ENCODE measurements at regions not wholly inside any gene's neighbourhood (a gene's known extent, or its start where the extent isn't known, plus 50 kb on each side); places are given as distances from the start of the nearest gene placed in this dataset.

DNA sequence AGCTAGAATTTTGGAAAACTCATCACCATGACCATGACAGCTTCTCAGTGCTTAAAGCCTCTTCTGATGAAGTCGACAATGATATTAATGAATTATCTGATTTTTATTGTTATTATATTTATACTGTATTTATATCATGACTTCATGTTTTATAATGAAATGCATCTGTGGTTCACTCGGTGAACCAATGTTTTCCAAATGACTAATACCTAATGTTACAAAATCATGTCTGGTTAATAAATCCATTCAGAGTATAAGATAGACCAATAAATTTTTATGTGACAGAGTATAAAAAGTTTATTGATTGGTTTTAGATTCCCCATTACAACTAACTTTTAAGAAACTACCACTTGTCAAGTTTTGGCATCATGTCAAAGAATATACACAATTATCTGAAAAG, 416.5 kb downstream of the MLLT3 start:
- H3K36me3 ChIP-seq (ENCODE audit: insufficient read depth in 1 of 2, low read depth in 1 of 2): no peaks in the 10 kb centered on the region
- no peak for ATAC-seq
- 77 to 95% (median 81%) methylated on average over 2 of the region's 2 CpGs for WGBS, 3 donors
- H3K4me1 ChIP-seq: no peaks in the 10 kb centered on the region
- no peaks in the 10 kb centered on the region for H3K27me3 ChIP-seq (ENCODE audit: insufficient read depth in 3 of 3, low read length in 2 of 3)
- no peak overlapping the region for H3K27ac ChIP-seq
- TF ChIP-seq, protein P1, sequence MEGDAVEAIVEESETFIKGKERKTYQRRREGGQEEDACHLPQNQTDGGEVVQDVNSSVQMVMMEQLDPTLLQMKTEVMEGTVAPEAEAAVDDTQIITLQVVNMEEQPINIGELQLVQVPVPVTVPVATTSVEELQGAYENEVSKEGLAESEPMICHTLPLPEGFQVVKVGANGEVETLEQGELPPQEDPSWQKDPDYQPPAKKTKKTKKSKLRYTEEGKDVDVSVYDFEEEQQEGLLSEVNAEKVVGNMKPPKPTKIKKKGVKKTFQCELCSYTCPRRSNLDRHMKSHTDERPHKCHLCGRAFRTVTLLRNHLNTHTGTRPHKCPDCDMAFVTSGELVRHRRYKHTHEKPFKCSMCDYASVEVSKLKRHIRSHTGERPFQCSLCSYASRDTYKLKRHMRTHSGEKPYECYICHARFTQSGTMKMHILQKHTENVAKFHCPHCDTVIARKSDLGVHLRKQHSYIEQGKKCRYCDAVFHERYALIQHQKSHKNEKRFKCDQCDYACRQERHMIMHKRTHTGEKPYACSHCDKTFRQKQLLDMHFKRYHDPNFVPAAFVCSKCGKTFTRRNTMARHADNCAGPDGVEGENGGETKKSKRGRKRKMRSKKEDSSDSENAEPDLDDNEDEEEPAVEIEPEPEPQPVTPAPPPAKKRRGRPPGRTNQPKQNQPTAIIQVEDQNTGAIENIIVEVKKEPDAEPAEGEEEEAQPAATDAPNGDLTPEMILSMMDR (IDR thresholded peaks at IDR 0.05): no peak
- intact Hi-C loops (cut with DNase I): no loop called here
- no peak overlapping the region for H3K4me3 ChIP-seq
- no peaks in the 10 kb centered on the region for H3K9me3 ChIP-seq
- no peak for DNase-seq

DNA sequence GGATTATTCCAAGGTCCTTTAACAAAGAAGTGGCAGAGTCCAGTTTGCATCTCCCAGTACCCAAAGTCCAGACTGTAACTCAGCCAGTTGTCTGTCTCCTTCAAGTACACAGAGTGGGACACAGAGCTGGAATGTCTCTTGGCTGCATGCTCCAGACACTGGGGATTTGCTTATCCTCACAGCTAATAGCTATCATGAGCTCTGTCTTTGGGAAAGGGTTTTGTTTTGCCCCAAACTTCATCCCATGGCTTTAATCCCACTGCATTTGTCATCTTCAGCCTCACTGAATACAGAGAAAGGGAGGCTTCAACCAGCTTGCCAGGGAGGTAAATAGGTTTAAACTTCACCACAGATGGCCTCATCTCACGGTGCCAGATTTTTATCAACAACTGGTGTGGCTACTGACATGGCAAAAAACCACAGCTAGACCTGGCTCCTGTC, 412.2 kb upstream of the SLC24A2 start:
- 14 to 29% (median 14%) methylated on average over 1 of the region's 1 CpG for WGBS, 3 donors
- Histone ChIP-seq H3K36me3 (ENCODE audit: insufficient read depth in 1 of 2, low read depth in 1 of 2) (no peaks in the 10 kb centered on the region), H3K4me1 (no peaks in the 10 kb centered on the region), H3K4me3 (no peak overlapping the region), H3K27ac (no peak overlapping the region), H3K27me3 (ENCODE audit: insufficient read depth in 3 of 3, low read length in 2 of 3) (no peaks in the 10 kb centered on the region), H3K9me3 (no peaks in the 10 kb centered on the region)
- intact Hi-C loops (cut with DNase I): no loop called here
- DNase-seq: no peak
- no peak for ATAC-seq
- TF ChIP-seq, protein P1 (IDR thresholded peaks at IDR 0.05): no peak

DNA sequence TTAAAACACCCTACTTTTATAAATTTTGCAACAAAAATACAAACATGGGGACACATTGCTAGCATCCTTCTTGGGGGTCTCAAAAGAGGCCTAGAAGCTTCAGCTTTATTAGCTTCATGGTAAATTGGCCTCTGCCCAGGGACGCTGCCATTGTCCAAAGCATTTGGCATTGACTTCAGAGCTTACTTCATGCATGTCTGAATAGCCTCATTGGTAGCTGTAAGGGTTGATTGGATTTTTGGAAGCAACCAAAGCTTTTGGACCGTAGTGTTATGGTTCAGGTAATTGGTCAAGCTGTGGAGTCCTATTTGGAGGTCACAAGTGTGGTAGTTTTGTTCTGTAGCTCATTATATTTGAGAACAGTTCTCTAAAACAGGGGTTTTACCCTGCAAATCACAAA, 411.7 kb upstream of the SLC24A2 start:
- Histone ChIP-seq H3K9me3 (no peaks in the 10 kb centered on the region), H3K27me3 (ENCODE audit: insufficient read depth in 3 of 3, low read length in 2 of 3) (no peaks in the 10 kb centered on the region), H3K4me3 (no peak overlapping the region), H3K4me1 (no peaks in the 10 kb centered on the region), H3K27ac (no peak overlapping the region), H3K36me3 (ENCODE audit: insufficient read depth in 1 of 2, low read depth in 1 of 2) (no peaks in the 10 kb centered on the region)
- intact Hi-C loops (cut with DNase I): no loop called here
- no peak for ATAC-seq
- TF ChIP-seq, protein P1 (IDR thresholded peaks at IDR 0.05): no peak
- 28 to 36% (median 29%) methylated on average over 2 of the region's 2 CpGs for WGBS, 3 donors
- DNase-seq: no peak

DNA sequence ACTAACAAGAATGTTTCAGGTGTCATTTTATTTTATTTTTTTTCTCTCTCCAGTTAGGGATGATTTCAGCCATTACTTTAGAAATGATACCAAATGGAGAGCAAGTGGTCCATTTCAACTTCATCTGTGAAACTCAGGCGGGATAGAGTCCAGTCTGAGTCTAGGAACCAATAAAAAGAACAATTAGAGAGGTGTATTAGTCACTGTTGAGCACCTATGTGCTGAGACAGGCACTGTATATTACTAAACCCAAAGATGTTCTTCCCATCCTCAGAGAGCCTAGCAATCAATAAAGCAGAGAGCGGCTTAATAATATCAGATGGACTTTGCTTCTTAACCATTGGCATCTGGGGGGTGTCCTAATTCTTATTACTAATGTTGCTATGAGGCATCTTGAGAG, 410.3 kb upstream of the SLC24A2 start:
- no peak overlapping the region for H3K4me3 ChIP-seq
- 46 to 100% (median 100%) methylated on average over 2 of the region's 2 CpGs for WGBS, 3 donors
- H3K27me3 ChIP-seq (ENCODE audit: insufficient read depth in 3 of 3, low read length in 2 of 3): no peaks in the 10 kb centered on the region
- no peak overlapping the region for H3K27ac ChIP-seq
- ATAC-seq (no peak), DNase-seq (no peak)
- TF ChIP-seq, protein P1 (IDR thresholded peaks at IDR 0.05): no peak
- no peaks in the 10 kb centered on the region for H3K9me3 ChIP-seq
- H3K4me1 ChIP-seq: no peaks in the 10 kb centered on the region
- intact Hi-C loops (cut with DNase I): no loop called here
- H3K36me3 ChIP-seq (ENCODE audit: insufficient read depth in 1 of 2, low read depth in 1 of 2): no peaks in the 10 kb centered on the region

- ATAC-seq (peak in 1 of 4 donors; percentile 13), DNase-seq (no peak)
- 17 to 28% (median 20%) methylated on average over 7 of the region's 7 CpGs for WGBS, 3 donors
- Histone ChIP-seq H3K4me3 (no peak overlapping the region), H3K36me3 (ENCODE audit: insufficient read depth in 1 of 2, low read depth in 1 of 2) (no peaks in the 10 kb centered on the region), H3K27ac (no peak overlapping the region), H3K9me3 (no peaks in the 10 kb centered on the region), H3K4me1 (no peaks in the 10 kb centered on the region), H3K27me3 (ENCODE audit: insufficient read depth in 3 of 3, low read length in 2 of 3) (no peaks in the 10 kb centered on the region)
- TF ChIP-seq, protein P1 (IDR thresholded peaks at IDR 0.05): no peak
- intact Hi-C loops (cut with DNase I): no loop called here
These were observed 409.3 kb upstream of the SLC24A2 start for GRCh38 chr9:20197976-20198685.

All from psoas muscle (tissue), 7 donors.